GM12892 (cell line): ENCODE measurements at regions not wholly inside any gene's neighbourhood (a gene's known extent, or its start where the extent isn't known, plus 50 kb on each side); places are given as distances from the start of the nearest gene placed in this dataset.

ENCODE experiments used
- POLR2A ChIP-seq: IDR thresholded peaks from 2 replicates; pipeline ENCODE4 v1.6.1; 2011; ENCODE audit warnings: low read depth, low read length, control low read depth
- POLR2AphosphoS5 ChIP-seq: IDR thresholded peaks from 2 replicates; pipeline ENCODE4 v1.6.1; 2011; ENCODE audit warnings: low read depth, low read length, control low read depth
- TAF1 ChIP-seq: IDR thresholded peaks from 2 replicates; pipeline ENCODE4 v1.6.1; 2011; ENCODE audit warnings: low read depth, mild to moderate bottlenecking, control low read depth, low read length, borderline replicate concordance

GRCh38 chr2:136248242-136248641 is 130.3 kb upstream of the CXCR4 start:
- TF ChIP-seq POLR2AphosphoS5 (no peak), POLR2A (no peak), TAF1 (no peak)
